GM19452 (cell line): ENCODE measurements at regions not wholly inside any gene's neighbourhood (a gene's known extent, or its start where the extent isn't known, plus 50 kb on each side); places are given as distances from the start of the nearest gene placed in this dataset.

Experiments
- ATAC-seq: cut with Tn5 transposase; IDR thresholded peaks from one replicate; pipeline ENCODE4 v1.9.1; 2021; ENCODE audit not compliant: unreplicated experiment

GRCh38 chr21:27086186-27086585 is 119.3 kb upstream of the ADAMTS5 start:
- ATAC-seq = no peak

GRCh38 chr21:27085387-27085786 is 118.5 kb upstream of the ADAMTS5 start:
- no peak for ATAC-seq

DNA sequence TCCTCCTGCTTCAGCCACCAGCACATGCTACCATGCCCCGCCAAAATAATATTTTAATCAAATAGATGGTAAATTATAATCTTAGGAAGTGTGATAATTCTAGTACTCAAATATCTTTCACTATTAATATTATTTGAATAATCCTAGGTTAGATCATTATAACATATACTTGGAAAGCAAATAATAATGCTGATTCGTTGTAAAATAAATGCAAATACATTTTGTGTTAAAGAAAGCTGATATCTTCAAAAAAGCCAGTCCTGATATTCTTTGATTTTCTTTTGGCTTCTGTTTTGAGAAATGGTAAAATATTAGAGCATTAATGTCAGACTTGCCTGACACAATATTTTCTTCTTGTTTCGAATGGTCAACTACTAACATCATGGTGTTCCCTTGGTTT is 116.3 kb upstream of the ADAMTS5 start:
- no peak for ATAC-seq

GRCh38 chr21:27082431-27083010 is 115.6 kb upstream of the ADAMTS5 start:
- ATAC-seq = no peak

DNA sequence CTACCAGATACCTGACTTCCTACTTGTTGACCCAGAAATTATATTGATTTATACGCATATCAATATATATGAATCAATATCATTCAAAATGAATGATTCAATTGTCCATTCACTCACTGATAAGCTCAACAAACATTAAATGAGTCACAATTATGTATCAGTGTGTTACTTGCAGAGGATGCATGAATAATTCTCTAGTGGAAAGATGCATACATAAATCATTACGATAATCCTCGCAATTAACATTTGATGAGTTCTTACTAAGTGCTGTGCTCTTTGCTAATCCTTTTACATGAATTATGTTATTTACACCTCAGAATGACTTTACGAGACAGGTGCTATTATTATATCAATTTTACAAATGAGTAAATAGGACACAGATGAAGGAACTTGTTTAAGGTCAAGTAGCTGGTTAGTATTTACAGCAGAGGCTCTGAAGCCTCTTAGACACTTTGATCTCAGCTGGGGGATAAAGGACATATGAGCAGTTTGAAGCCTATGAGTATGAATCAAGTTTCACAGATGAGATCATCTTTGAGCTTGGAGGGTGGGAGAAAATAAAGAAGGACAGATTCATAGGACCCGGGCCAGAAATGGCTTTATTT is 112.8 kb upstream of the ADAMTS5 start:
- no peak for ATAC-seq

DNA sequence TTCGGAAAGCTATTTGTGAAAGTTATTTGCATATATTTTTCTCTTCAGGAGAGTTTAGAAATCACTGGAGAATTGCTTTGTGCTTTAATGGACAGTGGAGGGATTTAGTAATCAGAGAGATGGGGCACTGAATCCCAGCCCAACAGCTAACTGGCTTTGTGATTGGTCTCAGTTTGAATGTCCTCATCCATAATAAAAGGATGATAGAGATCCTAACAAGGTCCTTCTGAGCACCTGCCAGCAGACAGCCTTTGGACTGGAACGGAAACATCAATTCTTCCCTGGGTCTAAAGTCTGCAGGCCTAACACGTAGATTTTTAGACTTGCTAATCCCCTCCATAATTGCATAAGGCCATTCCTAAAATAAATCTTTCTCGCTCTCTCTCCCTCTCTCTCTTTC is 112.0 kb upstream of the ADAMTS5 start:
- ATAC-seq = no peak

DNA sequence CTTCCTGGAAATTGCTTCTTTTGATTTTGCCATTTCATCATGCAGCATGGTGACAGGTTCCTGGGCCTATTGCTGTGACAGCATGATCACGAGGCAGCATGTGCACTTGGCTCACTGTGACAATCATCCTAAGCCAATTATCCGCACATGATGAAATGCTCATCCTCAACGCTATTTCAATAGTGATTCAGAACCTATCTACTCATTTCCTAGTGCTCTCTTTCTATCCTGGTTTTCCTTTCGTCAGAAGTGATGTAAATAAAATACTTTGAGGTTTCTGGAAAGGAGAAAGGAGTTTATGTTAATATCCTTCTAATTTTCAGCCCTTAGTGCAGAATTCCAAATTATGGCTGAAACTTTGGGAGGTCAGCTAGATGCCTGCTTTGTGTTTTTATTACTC is 110.6 kb upstream of the ADAMTS5 start:
- ATAC-seq = no peak

DNA sequence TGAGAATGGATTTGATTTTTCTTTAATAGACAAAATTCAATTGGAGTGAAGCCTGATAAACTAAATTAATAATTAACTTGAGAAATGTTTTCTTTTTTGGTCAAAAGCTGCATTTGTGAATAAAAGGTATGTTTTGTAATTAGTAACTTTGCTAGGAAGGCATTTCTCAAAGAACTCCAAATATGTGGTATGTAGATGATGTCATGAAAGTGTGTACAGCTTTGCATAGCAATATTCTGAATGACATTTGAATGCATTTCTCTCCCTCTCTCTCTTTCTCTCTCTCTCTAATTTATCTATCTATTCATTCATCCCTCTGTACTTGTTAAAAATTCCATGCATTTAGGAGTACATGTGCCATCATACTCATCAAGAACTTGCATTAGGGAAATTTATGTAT is 109.1 kb upstream of the ADAMTS5 start:
- no peak for ATAC-seq

GRCh38 chr21:27070861-27071670 is 104.2 kb upstream of the ADAMTS5 start:
- ATAC-seq = no peak

- ATAC-seq = no peak
Measured at GRCh38 chr21:27068811-27069210, 101.9 kb upstream of the ADAMTS5 start.

DNA sequence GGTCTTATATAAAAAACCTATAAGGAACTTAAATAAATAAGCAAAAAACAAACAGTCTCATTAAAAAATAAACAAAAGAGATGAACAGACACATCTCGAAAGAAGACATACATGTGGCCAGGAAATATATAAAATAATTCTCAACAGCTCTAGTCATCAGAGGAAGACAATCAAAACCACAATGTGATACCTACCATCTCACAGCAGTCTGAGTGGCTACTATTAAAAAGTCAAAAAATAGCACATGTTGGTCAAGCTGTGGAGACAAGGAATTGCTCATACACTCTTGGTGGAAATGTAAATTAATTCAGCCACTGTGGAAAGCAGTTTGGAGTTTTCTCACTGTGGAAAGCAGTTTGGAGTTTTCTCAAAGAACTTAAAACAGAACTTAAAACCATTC is 100.3 kb upstream of the ADAMTS5 start:
- ATAC-seq = no peak

GRCh38 chr21:27062443-27062842 is 95.6 kb upstream of the ADAMTS5 start:
- ATAC-seq = no peak

DNA sequence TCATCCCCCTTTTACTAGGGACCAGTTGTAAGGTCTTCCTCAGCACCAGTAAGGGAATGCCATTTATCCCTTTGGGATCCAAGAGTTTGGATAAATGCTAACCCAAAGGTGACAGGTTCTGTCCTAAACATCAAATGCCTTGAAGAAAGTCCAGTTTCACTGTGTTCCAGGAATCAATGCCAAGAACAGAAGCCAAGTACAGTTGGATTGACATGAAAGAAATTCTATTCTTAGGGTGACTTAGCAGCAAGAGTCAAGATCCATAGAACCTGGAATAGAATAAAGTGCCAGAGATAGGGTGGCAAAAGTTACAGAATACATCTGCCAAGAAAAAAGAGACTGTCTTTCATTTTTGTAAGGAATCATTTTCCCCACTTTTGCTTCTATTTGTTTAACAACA is 94.9 kb upstream of the ADAMTS5 start:
- ATAC-seq = no peak

- no peak for ATAC-seq
Measured at GRCh38 chr21:27060190-27060589, 93.3 kb upstream of the ADAMTS5 start.

GRCh38 chr21:27058673-27059605 is 92.1 kb upstream of the ADAMTS5 start:
- ATAC-seq = no peak

DNA sequence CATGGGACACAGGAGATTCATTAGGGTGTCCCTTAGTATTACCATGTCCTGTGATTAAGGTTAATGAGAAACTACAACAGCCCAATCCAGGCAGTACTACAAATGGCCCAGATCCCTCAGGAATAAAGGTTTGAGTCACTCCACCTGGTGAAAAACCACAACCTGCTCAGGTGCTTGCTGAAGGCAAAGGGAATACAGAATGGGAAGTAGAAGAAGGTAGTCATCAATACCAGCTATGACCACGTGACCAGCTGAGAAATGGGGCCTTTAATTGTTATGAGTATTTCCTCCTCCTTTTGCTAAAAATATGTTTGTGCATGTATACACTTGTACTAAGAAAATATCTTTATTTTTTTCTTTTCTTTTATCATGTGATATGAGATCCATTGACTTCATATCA is 91.1 kb upstream of the ADAMTS5 start:
- ATAC-seq = no peak

- no peak for ATAC-seq
Measured at GRCh38 chr21:27047658-27048314, 80.9 kb upstream of the ADAMTS5 start.

GRCh38 chr21:27047283-27047657 is 80.4 kb upstream of the ADAMTS5 start:
- ATAC-seq = no peak

- ATAC-seq = no peak
Measured at GRCh38 chr21:27045281-27045985, 78.5 kb upstream of the ADAMTS5 start.

DNA sequence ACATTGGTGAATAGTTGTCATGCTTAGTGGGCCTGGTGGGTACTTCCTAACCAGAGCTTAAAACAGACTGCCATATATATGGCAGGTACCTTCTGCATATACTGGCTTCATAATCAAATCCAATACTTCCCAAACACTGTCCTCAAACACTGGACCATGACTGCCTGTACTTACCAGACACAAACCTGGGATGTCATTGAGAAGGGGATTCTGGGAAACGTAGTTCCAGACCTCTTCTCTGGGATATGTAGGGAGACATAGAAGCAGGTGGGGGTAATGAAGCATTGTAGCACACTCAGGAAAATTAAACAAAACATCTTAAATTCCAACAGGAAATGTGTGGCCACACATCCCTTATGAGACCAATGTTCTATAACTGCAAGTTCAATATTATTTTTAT is 76.5 kb upstream of the ADAMTS5 start:
- ATAC-seq = no peak
